HEK293 (cell line): ENCODE measurements at regions not wholly inside any gene's neighbourhood (a gene's known extent, or its start where the extent isn't known, plus 50 kb on each side); places are given as distances from the start of the nearest gene placed in this dataset.
"Not testable (repeated sequence)": the region's sequence is repeated elsewhere in the genome, so short reads cannot be mapped to it uniquely, and the experiment has no call there.

Source experiments
- CTCF ChIA-PET: fragments of 350-600 bp; formaldehyde crosslinking; extraction: SDS; loops from one replicate; lab custom pipeline; 2021; ENCODE audit warnings: antibody characterized with exemption; lab: Yijun Ruan, JAX
- POLR2A ChIA-PET: fragments of 300-600 bp; formaldehyde crosslinking; extraction: SDS; loops from one replicate; lab custom pipeline; 2020; ENCODE audit warnings: antibody characterized with exemption, inconsistent platforms; lab: Yijun Ruan, JAX
- H3K27ac ChIP-seq: fragments of 200-500 bp; sonication (Bioruptor generic); 2 replicates; pipeline ENCODE4 v1.5.1; 2014; ENCODE audit warnings: low read depth, low read length, control low read depth, inconsistent platforms; ENCODE audit errors: extremely low read depth
- H3K36me3 ChIP-seq, 2 experiments: fragments of 200-500 bp in 1 of 2; sonication (Bioruptor generic) in 1 of 2; 1 replicate in 1 of 2; 2 replicates in 1 of 2; pipeline ENCODE4 v1.5.1; 2014 to 2017; ENCODE audit warnings: inconsistent platforms in 2 of 2, low read length in 2 of 2; ENCODE audit not compliant: control insufficient read depth in 2 of 2, insufficient read depth in 1 of 2
- H3K4me1 ChIP-seq: fragments of 200-500 bp; sonication (Bioruptor generic); 2 replicates; pipeline ENCODE4 v1.5.1; 2014; ENCODE audit warnings: mild to moderate bottlenecking, low read length, inconsistent platforms; ENCODE audit not compliant: control insufficient read depth, insufficient read depth
- H3K4me3 ChIP-seq: 2 replicates; pipeline ENCODE4 v1.5.1; 2011; ENCODE audit warnings: low read depth, mild to moderate bottlenecking, control low read depth, low read length, moderate library complexity
- H3K9me3 ChIP-seq: fragments of 200-500 bp; sonication (Bioruptor generic); 2 replicates; pipeline ENCODE4 v1.5.1; 2014; ENCODE audit warnings: low read depth, low read length, inconsistent platforms; ENCODE audit not compliant: control insufficient read depth, insufficient read depth
- FEZF1 ChIP-seq: fragments of 450-650 bp; formaldehyde crosslinking; IDR thresholded peaks from 2 replicates; pipeline ENCODE4 v1.5.1; 2016; ENCODE audit warnings: missing biosample characterization, missing genetic modification characterization
- GLI4 ChIP-seq: fragments of 450-650 bp; formaldehyde crosslinking; IDR thresholded peaks from 2 replicates; pipeline ENCODE4 v1.5.1; 2016; ENCODE audit warnings: missing biosample characterization, missing genetic modification characterization
- GLIS1 ChIP-seq: fragments of 450-650 bp; formaldehyde crosslinking; IDR thresholded peaks from 2 replicates; pipeline ENCODE4 v1.5.1; 2016; ENCODE audit warnings: missing biosample characterization, missing genetic modification characterization
- GLIS2 ChIP-seq: fragments of 450-650 bp; formaldehyde crosslinking; IDR thresholded peaks from 2 replicates; pipeline ENCODE4 v1.5.1; 2016; ENCODE audit warnings: missing biosample characterization, missing genetic modification characterization
- MEIS1 ChIP-seq: sonication (generic); formaldehyde crosslinking; IDR thresholded peaks from 2 replicates; pipeline ENCODE4 v1.8.1; 2022; ENCODE audit warnings: missing genetic modification reagents, mild to moderate bottlenecking, borderline replicate concordance
- OVOL3 ChIP-seq: fragments of 450-650 bp; formaldehyde crosslinking; IDR thresholded peaks from 2 replicates; pipeline ENCODE4 v1.5.1; 2016; ENCODE audit warnings: missing biosample characterization, missing genetic modification characterization
- PBX3 ChIP-seq: sonication (generic); formaldehyde crosslinking; IDR thresholded peaks from 2 replicates; pipeline ENCODE4 v1.8.1; 2022; ENCODE audit warnings: mild to moderate bottlenecking, moderate library complexity, missing genetic modification reagents
- PRDM1 ChIP-seq: fragments of 450-650 bp; formaldehyde crosslinking; IDR thresholded peaks from 2 replicates; pipeline ENCODE4; 2016; ENCODE audit warnings: missing biosample characterization, missing genetic modification characterization
- PRDM2 ChIP-seq: fragments of 450-650 bp; formaldehyde crosslinking; IDR thresholded peaks from 2 replicates; pipeline ENCODE4 v1.5.1; 2016; ENCODE audit warnings: missing biosample characterization, missing genetic modification characterization, borderline replicate concordance
- ZBTB26 ChIP-seq: fragments of 450-650 bp; formaldehyde crosslinking; optimal IDR thresholded peaks from 2 replicates; pipeline ENCODE3; 2016; ENCODE audit warnings: missing biosample characterization, mild to moderate bottlenecking, missing genetic modification characterization
- ZBTB8A ChIP-seq: fragments of 450-650 bp; formaldehyde crosslinking; IDR thresholded peaks from 2 replicates; pipeline ENCODE4 v1.5.1; 2016; ENCODE audit warnings: missing biosample characterization, missing genetic modification characterization
- ZFP41 ChIP-seq: fragments of 450-650 bp; formaldehyde crosslinking; IDR thresholded peaks from 2 replicates; pipeline ENCODE4 v1.5.1; 2016; ENCODE audit warnings: missing biosample characterization, missing genetic modification characterization, borderline replicate concordance
- ZIC2 ChIP-seq: fragments of 450-650 bp; formaldehyde crosslinking; IDR thresholded peaks from 2 replicates; pipeline ENCODE4 v1.5.1; 2016; ENCODE audit warnings: missing biosample characterization, missing genetic modification characterization
- ZNF398 ChIP-seq: fragments of 450-650 bp; formaldehyde crosslinking; IDR thresholded peaks from 2 replicates; pipeline ENCODE4 v1.5.1; 2017; ENCODE audit warnings: missing biosample characterization, missing genetic modification characterization
- ZNF560 ChIP-seq: fragments of 450-650 bp; formaldehyde crosslinking; IDR thresholded peaks from 2 replicates; pipeline ENCODE4 v1.5.1; 2017; ENCODE audit warnings: missing biosample characterization, missing genetic modification characterization, borderline replicate concordance
- ZNF561 ChIP-seq: fragments of 450-650 bp; IDR thresholded peaks from 2 replicates; pipeline ENCODE4 v1.5.1; 2018; ENCODE audit warnings: missing biosample characterization, missing genetic modification characterization, borderline replicate concordance
- ZNF677 ChIP-seq: fragments of 450-650 bp; IDR thresholded peaks from 2 replicates; pipeline ENCODE4 v1.5.0; 2018; ENCODE audit warnings: missing biosample characterization, mild to moderate bottlenecking, missing genetic modification characterization, moderate library complexity
- ZSCAN16 ChIP-seq: fragments of 450-650 bp; formaldehyde crosslinking; IDR thresholded peaks from 2 replicates; pipeline ENCODE4 v1.5.1; 2016; ENCODE audit warnings: missing biosample characterization, missing genetic modification characterization

- TF ChIP-seq PBX3: no peak
- TF ChIP-seq ZNF677: no peak
- TF ChIP-seq ZNF398 (tag by site-specific recombination): no peak
- TF ChIP-seq MEIS1: no peak
- TF ChIP-seq ZBTB8A: no peak
Observed at GRCh38 chr4:86452422-86452891, 92.6 kb upstream of the MAPK10 start (continued).

- Histone ChIP-seq H3K27ac (no peak overlapping the region), H3K4me1 (no peaks in the 10 kb centered on the region), H3K36me3 (no peaks in the 10 kb centered on the region), H3K9me3 (no peaks in the 10 kb centered on the region), H3K4me3 (no peak overlapping the region)
- POLR2A ChIA-PET: no interaction called here
- TF ChIP-seq ZNF561 (tag by site-specific recombination) (no peak), ZIC2 (tag by site-specific recombination) (peak; percentile 91)
- CTCF ChIA-PET: interaction anchor here (0.6 to 1.0 kb wide), 3 partner anchors 113 to 1939 kb away, joined by 3 read pairs; no protein-coding TSS in a partner anchor
Observed at GRCh38 chr4:86452924-86453531, 93.2 kb upstream of the MAPK10 start.

- H3K9me3 ChIP-seq, H3K4me1 ChIP-seq, POLR2A ChIA-PET, H3K4me3 ChIP-seq, H3K36me3 ChIP-seq, H3K27ac ChIP-seq: not testable (repeated sequence)
- peak; percentile 25; the same call in 1 of the 2 replicates for TF ChIP-seq GLIS1 (tag by site-specific recombination)
- CTCF ChIA-PET: interaction anchor here (1.0 kb wide), 1 partner anchor 373 kb away, joined by 3 read pairs; no protein-coding TSS in a partner anchor
Observed at GRCh38 chr4:86453611-86454072, 93.8 kb upstream of the MAPK10 start.

- no peaks in the 10 kb centered on the region for H3K9me3 ChIP-seq
- CTCF ChIA-PET: no interaction called here
- H3K4me1 ChIP-seq: no peaks in the 10 kb centered on the region
- TF ChIP-seq ZSCAN16 (tag by site-specific recombination) (no peak), PRDM1 (tag by site-specific recombination) (no peak), ZBTB26 (tag by site-specific recombination) (no peak), GLIS2 (tag by site-specific recombination) (no peak), GLI4 (no peak), ZFP41 (tag by site-specific recombination) (no peak), PRDM2 (tag by site-specific recombination) (no peak), FEZF1 (no peak), ZNF560 (tag by site-specific recombination) (no peak), OVOL3 (tag by site-specific recombination) (no peak)
Observed at GRCh38 chr4:86461849-86462248, 102.0 kb upstream of the MAPK10 start.

More at GRCh38 chr4:86461849-86462248, 102.0 kb upstream of the MAPK10 start:
- Histone ChIP-seq H3K4me3 (no peak overlapping the region), H3K36me3 (no peaks in the 10 kb centered on the region), H3K27ac (no peak overlapping the region)
- POLR2A ChIA-PET: no interaction called here
